ENCODE measurements at regions not wholly inside any gene's neighbourhood (a gene's known extent, or its start where the extent isn't known, plus 50 kb on each side); places are given as distances from the start of the nearest gene placed in this dataset.

DNA sequence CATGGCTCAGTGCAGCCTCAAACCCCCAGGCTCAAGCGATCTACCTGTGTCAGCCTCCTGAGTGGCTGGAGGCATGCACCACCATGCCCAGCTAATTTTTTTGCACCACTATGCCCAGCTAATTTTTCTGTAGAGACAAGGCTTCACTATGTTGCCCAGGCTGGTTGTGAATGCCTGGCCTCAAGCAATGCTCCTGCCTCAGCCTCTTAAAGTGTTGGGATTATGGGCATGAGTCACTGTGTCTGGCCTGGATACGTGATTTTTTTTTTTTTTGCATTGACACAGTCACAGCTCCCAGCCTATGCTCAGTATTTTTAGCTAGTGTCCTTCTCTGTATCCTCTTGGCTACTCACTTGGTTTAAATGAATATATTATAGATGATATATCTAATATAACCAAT lies 377.0 kb upstream of the TNRC6C start:
- no peak overlapping the region for H3K4me3 ChIP-seq (ENCODE audit: low read depth, low read length)
- TF ChIP-seq YY2 (tag by site-specific recombination; IDR thresholded peaks at IDR 0.05), result no peak
- no peak for TF ChIP-seq ZNF155 (tag by site-specific recombination; IDR thresholded peaks at IDR 0.05)
- TF ChIP-seq ZNF362 (tag by site-specific recombination; IDR thresholded peaks at IDR 0.05), result peak; percentile 47; the same call in 1 of the 2 replicates
- no peaks in the 10 kb centered on the region for H3K9me3 ChIP-seq (ENCODE audit: control insufficient read depth, insufficient read depth, low read depth, low read length)
- no peaks in the 10 kb centered on the region for H3K4me1 ChIP-seq (ENCODE audit: control insufficient read depth, insufficient read depth, low read length)
- ChIA-PET POLR2A (no interaction called here), CTCF (interaction anchor here (0.6 to 1.2 kb wide), 5 partner anchors 9 to 433 kb away, joined by 3 to 4 read pairs (median 3); no protein-coding TSS in a partner anchor)
- no peak overlapping the region for H3K27ac ChIP-seq (ENCODE audit: extremely low read depth, low read depth, low read length)
- H3K36me3 ChIP-seq (ENCODE audit: control insufficient read depth in 2 of 2, insufficient read depth in 1 of 2, low read length in 2 of 2), result no peaks in the 10 kb centered on the region

GRCh38 chr17:77585142-77585860 lies 373.2 kb upstream of the TNRC6C start:
- ChIA-PET CTCF (interaction anchor here (0.6 kb wide), 1 partner anchor 208 kb away, joined by 3 read pairs; no protein-coding TSS in a partner anchor), POLR2A (no interaction called here)
- H3K9me3 ChIP-seq (ENCODE audit: control insufficient read depth, insufficient read depth, low read depth, low read length), result no peaks in the 10 kb centered on the region
- no peak overlapping the region for H3K27ac ChIP-seq (ENCODE audit: extremely low read depth, low read depth, low read length)
- H3K4me1 ChIP-seq (ENCODE audit: control insufficient read depth, insufficient read depth, low read length), result no peaks in the 10 kb centered on the region
- no peaks in the 10 kb centered on the region for H3K36me3 ChIP-seq (ENCODE audit: control insufficient read depth in 2 of 2, insufficient read depth in 1 of 2, low read length in 2 of 2)
- no peak overlapping the region for H3K4me3 ChIP-seq (ENCODE audit: low read depth, low read length)
- peak; percentile 68; the same call in 1 of the 2 replicates for TF ChIP-seq MZF1 (tag by site-specific recombination; IDR thresholded peaks at IDR 0.05; ENCODE audit: borderline replicate concordance)
- peak; percentile 82 for TF ChIP-seq ZNF146 (tag by site-specific recombination; IDR thresholded peaks at IDR 0.05)
- TF ChIP-seq, protein P1, sequence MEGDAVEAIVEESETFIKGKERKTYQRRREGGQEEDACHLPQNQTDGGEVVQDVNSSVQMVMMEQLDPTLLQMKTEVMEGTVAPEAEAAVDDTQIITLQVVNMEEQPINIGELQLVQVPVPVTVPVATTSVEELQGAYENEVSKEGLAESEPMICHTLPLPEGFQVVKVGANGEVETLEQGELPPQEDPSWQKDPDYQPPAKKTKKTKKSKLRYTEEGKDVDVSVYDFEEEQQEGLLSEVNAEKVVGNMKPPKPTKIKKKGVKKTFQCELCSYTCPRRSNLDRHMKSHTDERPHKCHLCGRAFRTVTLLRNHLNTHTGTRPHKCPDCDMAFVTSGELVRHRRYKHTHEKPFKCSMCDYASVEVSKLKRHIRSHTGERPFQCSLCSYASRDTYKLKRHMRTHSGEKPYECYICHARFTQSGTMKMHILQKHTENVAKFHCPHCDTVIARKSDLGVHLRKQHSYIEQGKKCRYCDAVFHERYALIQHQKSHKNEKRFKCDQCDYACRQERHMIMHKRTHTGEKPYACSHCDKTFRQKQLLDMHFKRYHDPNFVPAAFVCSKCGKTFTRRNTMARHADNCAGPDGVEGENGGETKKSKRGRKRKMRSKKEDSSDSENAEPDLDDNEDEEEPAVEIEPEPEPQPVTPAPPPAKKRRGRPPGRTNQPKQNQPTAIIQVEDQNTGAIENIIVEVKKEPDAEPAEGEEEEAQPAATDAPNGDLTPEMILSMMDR (tag by site-specific recombination; IDR thresholded peaks at IDR 0.05), result no peak
- TF ChIP-seq, protein P2, sequence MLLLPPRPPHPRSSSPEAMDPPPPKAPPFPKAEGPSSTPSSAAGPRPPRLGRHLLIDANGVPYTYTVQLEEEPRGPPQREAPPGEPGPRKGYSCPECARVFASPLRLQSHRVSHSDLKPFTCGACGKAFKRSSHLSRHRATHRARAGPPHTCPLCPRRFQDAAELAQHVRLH (tag by site-specific recombination; IDR thresholded peaks at IDR 0.05), result 0 out of 2 replicates have a peak, but pooled peaks have one; percentile 17

DNA sequence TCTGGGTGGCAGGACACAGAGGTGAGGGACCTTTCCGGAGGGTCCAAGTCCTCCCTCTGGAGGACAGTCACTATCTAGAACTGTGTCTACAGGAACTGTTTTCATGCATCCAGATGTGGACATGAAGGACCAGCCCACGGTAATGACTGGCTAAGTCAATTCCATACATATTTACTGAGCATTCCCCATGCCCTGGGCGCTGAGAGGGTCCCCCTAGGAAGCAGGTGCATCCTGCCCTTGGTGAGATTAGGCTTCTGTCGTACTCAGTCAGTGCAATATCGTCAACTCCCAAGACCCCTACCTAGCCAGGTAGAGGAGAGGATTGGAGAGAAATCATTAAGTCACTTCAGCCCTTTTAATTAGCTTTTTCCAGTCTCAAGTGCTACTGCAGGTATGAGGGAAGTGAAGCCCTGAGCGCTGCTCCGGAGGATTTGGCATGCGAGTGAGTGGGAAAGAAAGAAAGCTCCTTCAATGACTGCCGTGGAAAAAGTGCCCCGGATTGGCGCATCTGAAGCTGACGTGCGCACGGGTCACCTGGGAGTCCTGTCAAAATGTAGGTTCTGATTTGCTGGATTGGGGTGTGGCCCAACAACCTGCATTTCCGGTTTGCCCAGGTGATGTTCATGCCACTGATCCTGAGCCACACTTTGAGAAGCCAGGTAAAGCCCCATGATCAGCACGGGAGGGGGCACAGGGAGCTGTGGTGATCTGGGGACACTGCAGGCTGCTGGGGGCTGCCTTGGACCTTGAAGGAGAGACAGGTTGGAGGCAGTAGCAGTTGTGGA lies 367.4 kb upstream of the TNRC6C start:
- ChIA-PET POLR2A (no interaction called here), CTCF (no interaction called here)
- Histone ChIP-seq H3K27ac (ENCODE audit: extremely low read depth, low read depth, low read length) (no peak overlapping the region), H3K9me3 (ENCODE audit: control insufficient read depth, insufficient read depth, low read depth, low read length) (no peaks in the 10 kb centered on the region), H3K4me3 (ENCODE audit: low read depth, low read length) (no peak overlapping the region), H3K36me3 (ENCODE audit: control insufficient read depth in 2 of 2, insufficient read depth in 1 of 2, low read length in 2 of 2) (no peaks in the 10 kb centered on the region), H3K4me1 (ENCODE audit: control insufficient read depth, insufficient read depth, low read length) (peaks cover 5% of the 10 kb centered on the region; the same call in 1 of the 2 replicates)
- no peak for TF ChIP-seq ZNF692 (tag by site-specific recombination; IDR thresholded peaks at IDR 0.05)
- no peak for TF ChIP-seq FEZF1 (tag by site-specific recombination; IDR thresholded peaks at IDR 0.05)
- no peak for TF ChIP-seq ZNF223 (tag by site-specific recombination; IDR thresholded peaks at IDR 0.05)
- TF ChIP-seq OVOL3 (tag by site-specific recombination; IDR thresholded peaks at IDR 0.05), result no peak
- TF ChIP-seq ZNF350 (tag by site-specific recombination; IDR thresholded peaks at IDR 0.05), result no peak
- TF ChIP-seq ZNF433 (tag by site-specific recombination; IDR thresholded peaks at IDR 0.05; ENCODE audit: low read depth), result no peak
- no peak for TF ChIP-seq ZBTB26 (tag by site-specific recombination; optimal IDR thresholded peaks at IDR 0.05)
- no peak for TF ChIP-seq ZNF10 (tag by site-specific recombination; IDR thresholded peaks at IDR 0.05)
- no peak for TF ChIP-seq GFI1B (tag by site-specific recombination; IDR thresholded peaks at IDR 0.05)
- TF ChIP-seq ZNF157 (tag by site-specific recombination; IDR thresholded peaks at IDR 0.05), result no peak
- TF ChIP-seq REPIN1 (tag by site-specific recombination; IDR thresholded peaks at IDR 0.05; ENCODE audit: low read depth), result no peak
- TF ChIP-seq PRDM10 (tag by site-specific recombination; IDR thresholded peaks at IDR 0.05), result no peak
- no peak for TF ChIP-seq ZNF785 (tag by site-specific recombination; IDR thresholded peaks at IDR 0.05)
